ENCODE measurements at regions not wholly inside any gene's neighbourhood (a gene's known extent, or its start where the extent isn't known, plus 50 kb on each side); places are given as distances from the start of the nearest gene placed in this dataset.

DNA sequence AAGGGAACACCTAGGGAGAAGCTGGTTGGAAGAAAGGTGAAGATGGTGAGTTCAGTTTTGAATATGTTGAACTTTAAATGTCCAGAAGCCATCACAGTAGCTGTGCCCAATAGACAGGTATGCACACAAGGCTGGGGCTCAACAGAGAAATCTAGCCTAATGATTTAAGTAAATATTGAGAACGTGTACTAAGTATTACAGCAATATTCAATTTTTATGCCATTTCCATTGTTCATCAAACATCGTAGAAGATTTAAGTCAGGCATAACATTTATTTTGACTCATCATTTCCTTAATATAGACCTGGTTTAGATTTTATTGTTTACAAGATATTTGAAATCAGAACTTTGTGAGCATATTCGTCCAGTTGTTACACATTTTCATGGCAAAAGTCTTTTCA, 116.4 kb downstream of the HPGD start:
- H3K79me2 ChIP-seq (ENCODE audit: control insufficient read depth, insufficient read depth, low read length), result no peaks in the 10 kb centered on the region
- dilution Hi-C loops (cut with MboI; ENCODE audit: extremely low pct_ligation_motif_present, low sequenced_read_pairs), result no loop called here
- no peak overlapping the region for H3K4me3 ChIP-seq (ENCODE audit: control insufficient read depth in 2 of 3, extremely low read depth in 1 of 3, insufficient read depth in 2 of 3, low read depth in 1 of 3, low read length in 3 of 3)
- no peak for TF ChIP-seq EZH2 (IDR thresholded peaks at IDR 0.05; ENCODE audit: low read length)
- TF ChIP-seq, protein P1, sequence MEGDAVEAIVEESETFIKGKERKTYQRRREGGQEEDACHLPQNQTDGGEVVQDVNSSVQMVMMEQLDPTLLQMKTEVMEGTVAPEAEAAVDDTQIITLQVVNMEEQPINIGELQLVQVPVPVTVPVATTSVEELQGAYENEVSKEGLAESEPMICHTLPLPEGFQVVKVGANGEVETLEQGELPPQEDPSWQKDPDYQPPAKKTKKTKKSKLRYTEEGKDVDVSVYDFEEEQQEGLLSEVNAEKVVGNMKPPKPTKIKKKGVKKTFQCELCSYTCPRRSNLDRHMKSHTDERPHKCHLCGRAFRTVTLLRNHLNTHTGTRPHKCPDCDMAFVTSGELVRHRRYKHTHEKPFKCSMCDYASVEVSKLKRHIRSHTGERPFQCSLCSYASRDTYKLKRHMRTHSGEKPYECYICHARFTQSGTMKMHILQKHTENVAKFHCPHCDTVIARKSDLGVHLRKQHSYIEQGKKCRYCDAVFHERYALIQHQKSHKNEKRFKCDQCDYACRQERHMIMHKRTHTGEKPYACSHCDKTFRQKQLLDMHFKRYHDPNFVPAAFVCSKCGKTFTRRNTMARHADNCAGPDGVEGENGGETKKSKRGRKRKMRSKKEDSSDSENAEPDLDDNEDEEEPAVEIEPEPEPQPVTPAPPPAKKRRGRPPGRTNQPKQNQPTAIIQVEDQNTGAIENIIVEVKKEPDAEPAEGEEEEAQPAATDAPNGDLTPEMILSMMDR (optimal IDR thresholded peaks at IDR 0.05 in 1 of 3, IDR thresholded peaks at IDR 0.05 in 1 of 3, conservative IDR thresholded peaks at IDR 0.05 in 1 of 3; ENCODE audit: extremely low read depth in 1 of 3, insufficient read depth in 2 of 3, low read length in 3 of 3), result no peak
- H3K9me3 ChIP-seq (ENCODE audit: control insufficient read depth, low read depth, low read length), result no peaks in the 10 kb centered on the region
- no peak overlapping the region for H3K27ac ChIP-seq (ENCODE audit: control insufficient read depth, insufficient read depth, low read length)
- no peak overlapping the region for H3K4me2 ChIP-seq (ENCODE audit: control insufficient read depth, extremely low read depth, insufficient read depth, low read depth, low read length)
- FAIRE-seq (no peak), DNase-seq (ENCODE audit: low read depth, low spot score) (no peak)
- H3K36me3 ChIP-seq (ENCODE audit: control insufficient read depth in 2 of 2, extremely low read depth in 1 of 2, insufficient read depth in 2 of 2, low read length in 2 of 2), result no peaks in the 10 kb centered on the region
- no peak overlapping the region for H3K9ac ChIP-seq (ENCODE audit: control insufficient read depth, extremely low read depth, insufficient read depth, low read length)
- H4K20me1 ChIP-seq (ENCODE audit: control insufficient read depth, extremely low read depth, insufficient read depth, low read length), result no peaks in the 10 kb centered on the region
- H3K27me3 ChIP-seq (ENCODE audit: control insufficient read depth, extremely low read depth, insufficient read depth, low read length), result no peaks in the 10 kb centered on the region
- no peaks in the 10 kb centered on the region for H3K9me1 ChIP-seq (ENCODE audit: control insufficient read depth, extremely low read depth, insufficient read depth, low read length)
- H2AFZ ChIP-seq (ENCODE audit: control insufficient read depth, low read length), result no peak overlapping the region
- no peaks in the 10 kb centered on the region for H3K4me1 ChIP-seq (ENCODE audit: control insufficient read depth, extremely low read depth, insufficient read depth, low read length)

DNA sequence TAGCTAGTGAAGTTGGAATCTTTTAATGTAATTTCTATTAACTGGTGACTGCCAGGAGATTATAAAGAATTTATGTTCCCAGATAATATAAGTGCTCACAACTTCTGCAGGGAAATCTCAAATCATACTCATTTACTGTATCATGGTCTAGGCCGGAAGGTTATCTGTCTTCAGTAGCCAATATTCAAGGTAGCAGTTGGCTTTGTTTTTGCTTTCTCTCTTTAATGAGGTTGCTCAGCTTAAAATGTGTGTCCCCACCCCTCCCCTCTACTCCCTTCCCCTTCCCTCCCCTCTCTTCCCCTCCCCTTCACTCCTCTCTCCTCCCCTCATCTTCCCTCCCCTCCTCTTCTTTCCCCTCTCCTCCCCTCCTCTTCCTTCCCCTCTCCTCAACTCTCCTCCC, 117.6 kb downstream of the HPGD start:
- no peak overlapping the region for H3K9ac ChIP-seq (ENCODE audit: control insufficient read depth, extremely low read depth, insufficient read depth, low read length)
- H3K27me3 ChIP-seq (ENCODE audit: control insufficient read depth, extremely low read depth, insufficient read depth, low read length), result no peaks in the 10 kb centered on the region
- H3K4me1 ChIP-seq (ENCODE audit: control insufficient read depth, extremely low read depth, insufficient read depth, low read length), result no peaks in the 10 kb centered on the region
- no peak overlapping the region for H2AFZ ChIP-seq (ENCODE audit: control insufficient read depth, low read length)
- H3K4me2 ChIP-seq (ENCODE audit: control insufficient read depth, extremely low read depth, insufficient read depth, low read depth, low read length), result no peak overlapping the region
- no peaks in the 10 kb centered on the region for H4K20me1 ChIP-seq (ENCODE audit: control insufficient read depth, extremely low read depth, insufficient read depth, low read length)
- H3K27ac ChIP-seq (ENCODE audit: control insufficient read depth, insufficient read depth, low read length), result no peak overlapping the region
- DNase-seq (ENCODE audit: low read depth, low spot score), result no peak
- TF ChIP-seq, protein P1 (optimal IDR thresholded peaks at IDR 0.05 in 1 of 3, IDR thresholded peaks at IDR 0.05 in 1 of 3, conservative IDR thresholded peaks at IDR 0.05 in 1 of 3; ENCODE audit: extremely low read depth in 1 of 3, insufficient read depth in 2 of 3, low read length in 3 of 3), result no peak
- TF ChIP-seq EZH2 (IDR thresholded peaks at IDR 0.05; ENCODE audit: low read length), result no peak
- H3K79me2 ChIP-seq (ENCODE audit: control insufficient read depth, insufficient read depth, low read length), result no peaks in the 10 kb centered on the region
- dilution Hi-C loops (cut with MboI; ENCODE audit: extremely low pct_ligation_motif_present, low sequenced_read_pairs), result no loop called here
- H3K4me3 ChIP-seq (ENCODE audit: control insufficient read depth in 2 of 3, extremely low read depth in 1 of 3, insufficient read depth in 2 of 3, low read depth in 1 of 3, low read length in 3 of 3), result no peak overlapping the region
- H3K9me3 ChIP-seq (ENCODE audit: control insufficient read depth, low read depth, low read length), result no peaks in the 10 kb centered on the region
- H3K36me3 ChIP-seq (ENCODE audit: control insufficient read depth in 2 of 2, extremely low read depth in 1 of 2, insufficient read depth in 2 of 2, low read length in 2 of 2), result no peaks in the 10 kb centered on the region
- no peaks in the 10 kb centered on the region for H3K9me1 ChIP-seq (ENCODE audit: control insufficient read depth, extremely low read depth, insufficient read depth, low read length)
- FAIRE-seq, result no peak
